OCI-LY3 (cell line): ENCODE measurements at regions not wholly inside any gene's neighbourhood (a gene's known extent, or its start where the extent isn't known, plus 50 kb on each side); places are given as distances from the start of the nearest gene placed in this dataset.

ENCODE experiments used
- H2AFZ ChIP-seq: fragments of 200-600, 300-600 bp; shearing (Covaris generic); 2 replicates; pipeline ENCODE4 v1.6.0; 2014; ENCODE audit warnings: antibody characterized with exemption, low read depth, low read length
- H3K27ac ChIP-seq: fragments of 200-600, 300-600 bp; sonication (generic); 2 replicates; pipeline ENCODE4 v1.5.1; 2014; ENCODE audit warnings: mild to moderate bottlenecking, low read length, moderate library complexity, mixed read lengths
- H3K27me3 ChIP-seq: fragments of 200-600, 300-600 bp; sonication (generic); 2 replicates; pipeline ENCODE4 v1.6.1; 2014; ENCODE audit warnings: low read depth, low read length, mixed read lengths
- H3K36me3 ChIP-seq: fragments of 200-600, 300-600 bp; sonication (generic); replicated peaks from 2 replicates; pipeline ENCODE3; 2014; ENCODE audit warnings: low read depth, low read length, mixed read lengths
- H3K4me1 ChIP-seq: fragments of 300-600, 200-600 bp; sonication (generic); 2 replicates; pipeline ENCODE4 v1.6.1; 2014; ENCODE audit warnings: low read length, mixed read lengths
- H3K4me2 ChIP-seq: fragments of 200-600, 300-600 bp; sonication (generic); 2 replicates; pipeline ENCODE4 v1.6.1; 2014; ENCODE audit warnings: low read length, mixed read lengths
- H3K4me3 ChIP-seq: fragments of 300-600, 200-600 bp; sonication (generic); 2 replicates; pipeline ENCODE4 v1.5.1; 2014; ENCODE audit warnings: antibody characterized with exemption, mild to moderate bottlenecking, low read length, moderate library complexity
- H3K79me2 ChIP-seq: fragments of 300-600, 200-600 bp; shearing (Covaris generic); 2 replicates; pipeline ENCODE4 v1.6.1; 2014; ENCODE audit warnings: mild to moderate bottlenecking, low read length, mixed read lengths
- H3K9ac ChIP-seq: fragments of 300-600, 200-600 bp; shearing (Covaris generic); 2 replicates; pipeline ENCODE4 v1.6.0; 2014; ENCODE audit warnings: mild to moderate bottlenecking, low read length, moderate library complexity
- H3K9me3 ChIP-seq: fragments of 200-600, 300-600 bp; shearing (Covaris generic); 2 replicates; pipeline ENCODE4 v1.6.1; 2014; ENCODE audit warnings: low read length, mixed read lengths; ENCODE audit not compliant: insufficient read depth
- H4K20me1 ChIP-seq: fragments of 200-600, 300-600 bp; sonication (generic); 2 replicates; pipeline ENCODE4 v1.6.1; 2016; ENCODE audit warnings: low read length, mixed read lengths; ENCODE audit not compliant: insufficient read depth
- CTCF ChIP-seq: fragments of 200-600, 300-600 bp; sonication (generic); IDR thresholded peaks from 2 replicates; pipeline ENCODE4 v1.5.1; 2014; ENCODE audit warnings: antibody characterized with exemption, low read length, low read depth
- EZH2phosphoT487 ChIP-seq: fragments of 200-600 bp; shearing (Covaris generic); IDR thresholded peaks from 2 replicates; pipeline ENCODE4 v1.6.1; 2018; ENCODE audit warnings: antibody characterized with exemption, mixed run types, low read depth

GRCh38 chr1:82214606-82215005 is 413.9 kb downstream of the ADGRL2 start:
- Histone ChIP-seq H2AFZ (no peak overlapping the region), H3K27me3 (no peaks in the 10 kb centered on the region), H3K4me2 (no peak overlapping the region), H3K4me1 (no peaks in the 10 kb centered on the region), H3K9ac (no peak overlapping the region), H3K4me3 (no peak overlapping the region), H4K20me1 (no peaks in the 10 kb centered on the region), H3K79me2 (no peaks in the 10 kb centered on the region), H3K27ac (no peak overlapping the region), H3K9me3 (no peaks in the 10 kb centered on the region), H3K36me3 (no peaks in the 10 kb centered on the region)
- TF ChIP-seq CTCF (no peak), EZH2phosphoT487 (no peak)

- Histone ChIP-seq H4K20me1 (no peaks in the 10 kb centered on the region), H3K9ac (no peak overlapping the region), H3K27ac (no peak overlapping the region), H3K36me3 (no peaks in the 10 kb centered on the region), H3K9me3 (no peaks in the 10 kb centered on the region), H2AFZ (no peak overlapping the region), H3K4me1 (no peaks in the 10 kb centered on the region), H3K79me2 (no peaks in the 10 kb centered on the region), H3K4me3 (no peak overlapping the region), H3K27me3 (no peaks in the 10 kb centered on the region), H3K4me2 (no peak overlapping the region)
- TF ChIP-seq EZH2phosphoT487: no peak
- TF ChIP-seq CTCF: no peak
These were observed 396.9 kb downstream of the ADGRL2 start for GRCh38 chr1:82197606-82198005.

- H2AFZ ChIP-seq: no peak overlapping the region
- no peak overlapping the region for H3K4me2 ChIP-seq
- H4K20me1 ChIP-seq: no peaks in the 10 kb centered on the region
- H3K4me1 ChIP-seq: no peaks in the 10 kb centered on the region
- H3K27ac ChIP-seq: no peak overlapping the region
- no peak overlapping the region for H3K9ac ChIP-seq
- H3K79me2 ChIP-seq: no peaks in the 10 kb centered on the region
- no peaks in the 10 kb centered on the region for H3K9me3 ChIP-seq
- TF ChIP-seq CTCF (no peak), EZH2phosphoT487 (no peak)
- H3K4me3 ChIP-seq: no peak overlapping the region
- H3K36me3 ChIP-seq: no peaks in the 10 kb centered on the region
- no peaks in the 10 kb centered on the region for H3K27me3 ChIP-seq
These were observed 394.5 kb downstream of the ADGRL2 start for GRCh38 chr1:82195245-82195644.

GRCh38 chr1:82185084-82185483 is 384.4 kb downstream of the ADGRL2 start:
- Histone ChIP-seq H3K79me2 (no peaks in the 10 kb centered on the region), H3K9me3 (no peaks in the 10 kb centered on the region), H2AFZ (no peak overlapping the region), H3K27me3 (no peaks in the 10 kb centered on the region), H3K4me1 (no peaks in the 10 kb centered on the region), H4K20me1 (no peaks in the 10 kb centered on the region), H3K4me2 (no peak overlapping the region), H3K27ac (no peak overlapping the region), H3K4me3 (no peak overlapping the region), H3K36me3 (no peaks in the 10 kb centered on the region), H3K9ac (no peak overlapping the region)
- TF ChIP-seq CTCF (no peak), EZH2phosphoT487 (no peak)
